GM12878 (cell line): ENCODE measurements at regions not wholly inside any gene's neighbourhood (a gene's known extent, or its start where the extent isn't known, plus 50 kb on each side); places are given as distances from the start of the nearest gene placed in this dataset.

Experiments
- ATAC-seq: fragments of 200-7000 bp; cut with Tn5 transposase; 3 replicates; pipeline ENCODE4 v1.9.1; 2020; ENCODE audit warnings: mild to moderate bottlenecking, moderate library complexity
- BruUV-seq: library from RNA; stranded (reverse); fragments of 400-500 nt; replicated peaks from 2 replicates; lab custom pipeline; 2021; lab: Mats Ljungman, UMichigan
- CTCF ChIA-PET: fragments of 300-600 bp; sonication (Branson Sonifier 250); formaldehyde crosslinking; extraction: SDS; loops from one replicate; lab custom pipeline; 2021; ENCODE audit warnings: inconsistent platforms; lab: Yijun Ruan, JAX
- POLR2A ChIA-PET: fragments of 350-600 bp; formaldehyde crosslinking; extraction: SDS; loops from one replicate; lab custom pipeline; 2021; ENCODE audit warnings: inconsistent platforms; lab: Charles Lee
- RAD21 ChIA-PET: fragments of 300-600 bp; sonication (Branson Sonifier 250); formaldehyde crosslinking; loops from one replicate; lab custom pipeline; 2023; ENCODE audit warnings: antibody characterized with exemption; ENCODE audit not compliant: unreplicated experiment; lab: Charles Lee
- SMC1A ChIA-PET: fragments of 300-600 bp; sonication (Branson Sonifier 250); formaldehyde crosslinking; loops from one replicate; lab custom pipeline; 2023; ENCODE audit not compliant: unreplicated experiment, uncharacterized antibody; lab: Charles Lee
- DNase-seq: peaks from one replicate; pipeline ENCODE4 v3.0.0-alpha.2; 2011; ENCODE audit warnings: low read depth, low spot score
- FAIRE-seq: peaks from 3 replicates; lab custom pipeline; 2011; peaks lifted over from hg19 to GRCh38; lab: Jason Lieb, UNC
- H2AFZ ChIP-seq: 2 replicates; pipeline ENCODE4 v1.6.0; 2011; ENCODE audit warnings: low read depth, low read length, control low read depth; ENCODE audit not compliant: control insufficient read depth
- H3K27ac ChIP-seq: 2 replicates; pipeline ENCODE4 v1.5.1; 2011; ENCODE audit warnings: control low read depth; ENCODE audit not compliant: control insufficient read depth, insufficient read depth
- H3K27me3 ChIP-seq, 2 experiments: replicated peaks in 1 of 2; 2 replicates each; pipeline versions ENCODE4 v1.6.0 to v1.6.1; 2011; ENCODE audit warnings: low read length in 1 of 2; ENCODE audit not compliant: control insufficient read depth in 2 of 2, insufficient read depth in 2 of 2
- H3K36me3 ChIP-seq, 2 experiments: 2 replicates each; pipeline ENCODE4 v1.5.1; 2011; ENCODE audit warnings: low read length in 1 of 2; ENCODE audit not compliant: control insufficient read depth in 2 of 2, insufficient read depth in 2 of 2
- H3K4me1 ChIP-seq: 2 replicates; pipeline ENCODE4 v1.6.1; 2011; ENCODE audit warnings: mild to moderate bottlenecking, low read length, moderate library complexity, mixed read lengths; ENCODE audit not compliant: control insufficient read depth, insufficient read depth
- H3K4me2 ChIP-seq: 2 replicates; pipeline ENCODE4 v1.6.0; 2011; ENCODE audit warnings: control low read depth; ENCODE audit not compliant: control insufficient read depth, insufficient read depth
- H3K4me3 ChIP-seq: fragments of 200-600 bp; sonication (generic); 2 replicates; pipeline ENCODE4 v1.5.1; 2016
- H3K79me2 ChIP-seq: 2 replicates; pipeline ENCODE4 v1.6.0; 2011; ENCODE audit warnings: low read length; ENCODE audit not compliant: control insufficient read depth, insufficient read depth
- H3K9ac ChIP-seq: 2 replicates; pipeline ENCODE4 v1.8.0; 2011; ENCODE audit warnings: low read length, control low read depth, mixed read lengths; ENCODE audit not compliant: control insufficient read depth, insufficient read depth
- H3K9me3 ChIP-seq: replicated peaks from 3 replicates; pipeline ENCODE4 v1.5.1; 2011; ENCODE audit warnings: mild to moderate bottlenecking, low read length; ENCODE audit not compliant: control insufficient read depth, insufficient read depth
- H4K20me1 ChIP-seq: 2 replicates; pipeline ENCODE4 v1.6.0; 2011; ENCODE audit not compliant: control insufficient read depth, insufficient read depth
- CBFB ChIP-seq: IDR thresholded peaks from 2 replicates; pipeline ENCODE4 v1.6.1; 2016; ENCODE audit warnings: antibody characterized with exemption, low read depth
- EED ChIP-seq: sonication (generic); IDR thresholded peaks from 2 replicates; pipeline ENCODE4 v1.6.1; 2016; ENCODE audit warnings: antibody characterized with exemption, low read depth
- JUND ChIP-seq: IDR thresholded peaks from 2 replicates; pipeline ENCODE4 v1.6.1; 2012; ENCODE audit warnings: low read depth, mild to moderate bottlenecking, low read length, improper control_type of control experiment, moderate library complexity
- LARP7 ChIP-seq: fragments of 450-650 bp; IDR thresholded peaks from 2 replicates; pipeline ENCODE4 v1.6.1; 2017; ENCODE audit warnings: mild to moderate bottlenecking
- MYB ChIP-seq: fragments of 150-350 bp; IDR thresholded peaks from 2 replicates; pipeline ENCODE4 v1.6.1; 2014; ENCODE audit warnings: mild to moderate bottlenecking, low read depth, low read length, borderline replicate concordance
- POLR2AphosphoS5 ChIP-seq: IDR thresholded peaks from 2 replicates; pipeline ENCODE4 v1.6.1; 2011; ENCODE audit warnings: mild to moderate bottlenecking, low read length, inconsistent platforms
- RELB ChIP-seq: fragments of 450-650 bp; IDR thresholded peaks from 2 replicates; pipeline ENCODE4 v1.6.1; 2017; ENCODE audit warnings: low read depth, mild to moderate bottlenecking, moderate library complexity
- TCF3 ChIP-seq: IDR thresholded peaks from 2 replicates; pipeline ENCODE4 v1.6.1; 2012; ENCODE audit warnings: low read depth, mild to moderate bottlenecking, low read length, borderline replicate concordance; ENCODE audit not compliant: insufficient read depth
- ZBED1 ChIP-seq: IDR thresholded peaks from 2 replicates; pipeline ENCODE4 v1.6.1; 2016; ENCODE audit warnings: borderline replicate concordance
- ZBTB4 ChIP-seq: fragments of 450-650 bp; formaldehyde crosslinking; IDR thresholded peaks from 2 replicates; pipeline ENCODE4 v1.4.0; 2022; ENCODE audit warnings: mild to moderate bottlenecking, moderate library complexity
- WGBS: methylation state at CpG from one replicate; pipeline ENCODE4 v1.1.6; 2016; ENCODE audit warnings: low lambda C conversion rate; ENCODE audit not compliant: insufficient replicate concordance, insufficient coverage; ENCODE audit errors: missing lambda C conversion rate; 5-methylcytosine and 5-hydroxymethylcytosine counted together
- in situ Hi-C: fragments of 300-500 bp; cut with MboI; formaldehyde crosslinking; loops from 9 replicates; pipeline ENCODE4 v1.14.3; 2018; ENCODE audit warnings: mixed read lengths
- intact Hi-C: fragments of 100-400 bp; cut with micrococcal nuclease; formaldehyde crosslinking; loops from one replicate; pipeline ENCODE4 v1.14.2; 2022; ENCODE audit not compliant: unreplicated experiment

- no peaks in the 10 kb centered on the region for H3K36me3 ChIP-seq
- no peak overlapping the region for H3K4me2 ChIP-seq
- in situ Hi-C loops = no loop called here
- CTCF ChIA-PET = no interaction called here
- TF ChIP-seq TCF3 (no peak), MYB (no peak), LARP7 (no peak), ZBED1 (no peak), CBFB (no peak), EED (no peak), RELB (no peak), ZBTB4 (CRISPR knock-in tag) (no peak), POLR2AphosphoS5 (no peak), JUND (no peak)
- TF ChIP-seq, all 136 proteins: peak for 0
- Histone ChIP-seq H3K9me3 (no peaks in the 10 kb centered on the region), H3K27me3 (no peaks in the 10 kb centered on the region), H3K79me2 (no peaks in the 10 kb centered on the region), H4K20me1 (no peaks in the 10 kb centered on the region), H3K4me3 (no peak overlapping the region), H3K9ac (no peak overlapping the region), H3K27ac (no peak overlapping the region), H3K4me1 (no peaks in the 10 kb centered on the region), H2AFZ (no peak overlapping the region)
- FAIRE-seq = no peak
- no TSS peak for BruUV-seq
- ATAC-seq = no peak
- ChIA-PET SMC1A (no interaction called here), POLR2A (no interaction called here), RAD21 (no interaction called here)
- intact Hi-C loops = no loop called here
- no peak for DNase-seq
- 17% methylated on average over 4 of the region's 4 CpGs for WGBS
These were observed 811.8 kb downstream of the RAB28 start for GRCh38 chr4:12672303-12672702.
